ENCODE measurements at regions not wholly inside any gene's neighbourhood (a gene's known extent, or its start where the extent isn't known, plus 50 kb on each side); places are given as distances from the start of the nearest gene placed in this dataset.
"Not testable (repeated sequence)": the region's sequence is repeated elsewhere in the genome, so short reads cannot be mapped to it uniquely, and the experiment has no call there.

GRCh38 chr7:32816409-32816948 is 75.1 kb downstream of the KBTBD2 start:
- H3K27ac ChIP-seq, result peak overlapping the region; percentile 19; the same call in 1 of the 2 replicates

GRCh38 chr7:32814779-32815178 is 76.8 kb downstream of the KBTBD2 start:
- not testable (repeated sequence) for H3K27ac ChIP-seq

- no peak overlapping the region for H3K27ac ChIP-seq
- TF ChIP-seq CTCF (conservative IDR thresholded peaks at IDR 0.05), result no peak
These were observed 81.7 kb downstream of the KBTBD2 start for GRCh38 chr7:32809871-32810270.

GRCh38 chr7:32809347-32809746 is 82.2 kb downstream of the KBTBD2 start:
- no peak for TF ChIP-seq CTCF (conservative IDR thresholded peaks at IDR 0.05)
- no peak overlapping the region for H3K27ac ChIP-seq

GRCh38 chr7:32803406-32804141 is 88.0 kb downstream of the KBTBD2 start:
- no peak for TF ChIP-seq CTCF (conservative IDR thresholded peaks at IDR 0.05)
- H3K27ac ChIP-seq, result no peak overlapping the region

GRCh38 chr7:32802305-32802910 is 89.2 kb downstream of the KBTBD2 start:
- no peak overlapping the region for H3K27ac ChIP-seq
- no peak for TF ChIP-seq CTCF (conservative IDR thresholded peaks at IDR 0.05)

GRCh38 chr7:32793053-32793452 is 98.5 kb downstream of the KBTBD2 start:
- not testable (repeated sequence) for H3K27ac ChIP-seq

- H3K27ac ChIP-seq, result not testable (repeated sequence)
These were observed 100.7 kb downstream of the KBTBD2 start for GRCh38 chr7:32790766-32791430.

- H3K27ac ChIP-seq, result not testable (repeated sequence)
These were observed 102.3 kb downstream of the KBTBD2 start for GRCh38 chr7:32789266-32789665.

GRCh38 chr7:32788174-32788573 is 103.4 kb downstream of the KBTBD2 start:
- not testable (repeated sequence) for H3K27ac ChIP-seq

- not testable (repeated sequence) for H3K27ac ChIP-seq
These were observed 106.1 kb downstream of the KBTBD2 start for GRCh38 chr7:32785365-32785944.

- H3K27ac ChIP-seq, result not testable (repeated sequence)
These were observed 111.7 kb downstream of the KBTBD2 start for GRCh38 chr7:32779895-32780294.

Measured in VCaP (cell line).